ENCODE measurements at regions not wholly inside any gene's neighbourhood (a gene's known extent, or its start where the extent isn't known, plus 50 kb on each side); places are given as distances from the start of the nearest gene placed in this dataset.

DNA sequence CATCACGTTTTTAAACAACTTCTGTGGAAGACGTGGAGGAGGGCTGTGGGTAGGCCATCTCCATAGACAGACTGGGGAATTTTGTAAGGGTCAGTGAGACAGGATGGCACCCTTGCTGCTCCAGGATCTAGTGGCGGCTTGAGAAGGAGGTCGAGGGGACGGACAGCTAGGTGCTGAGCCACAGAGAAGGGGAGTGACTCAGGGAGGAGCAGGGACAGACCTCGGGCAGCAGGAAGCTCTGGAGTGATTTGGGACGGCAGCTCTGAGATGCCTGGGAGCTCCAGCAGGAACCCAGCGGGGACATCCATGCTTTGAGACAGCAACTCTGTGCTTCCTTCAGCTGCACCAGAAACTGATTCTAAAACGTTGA lies 169.1 kb upstream of the SOX1 start:
- Histone ChIP-seq H3K27me3 (ENCODE audit: control insufficient read depth, insufficient read depth, low read length) (peaks cover 2% of the 10 kb centered on the region), H3K36me3 (ENCODE audit: control insufficient read depth, insufficient read depth, low read length) (no peaks in the 10 kb centered on the region), H3K27ac (ENCODE audit: insufficient read depth, low read length, poor library complexity, severe bottlenecking) (no peak overlapping the region), H3K9me3 (ENCODE audit: control insufficient read depth in 2 of 2, low read length in 2 of 2) (no peaks in the 10 kb centered on the region), H3K4me3 (ENCODE audit: low read depth, low read length) (no peak overlapping the region), H3K4me1 (ENCODE audit: control insufficient read depth, insufficient read depth, low read length, poor library complexity, severe bottlenecking) (no peaks in the 10 kb centered on the region)
- Mint-ChIP-seq H3K4me1 (no peaks in the 10 kb centered on the region), H3K27ac (peak overlapping the region in 1 of 3 donors; percentile 87), H3K36me3 (no peaks in the 10 kb centered on the region), H3K27me3 (peaks cover 18% of the 10 kb centered on the region), H3K9me3 (peaks cover 0 to 6% (median 4%) of the 10 kb centered on the region in 7 donors), H3K4me3 (no peak overlapping the region)
- no peak for ATAC-seq (ENCODE audit: low read depth in 2 of 2)
- DNase-seq = no peak

DNA sequence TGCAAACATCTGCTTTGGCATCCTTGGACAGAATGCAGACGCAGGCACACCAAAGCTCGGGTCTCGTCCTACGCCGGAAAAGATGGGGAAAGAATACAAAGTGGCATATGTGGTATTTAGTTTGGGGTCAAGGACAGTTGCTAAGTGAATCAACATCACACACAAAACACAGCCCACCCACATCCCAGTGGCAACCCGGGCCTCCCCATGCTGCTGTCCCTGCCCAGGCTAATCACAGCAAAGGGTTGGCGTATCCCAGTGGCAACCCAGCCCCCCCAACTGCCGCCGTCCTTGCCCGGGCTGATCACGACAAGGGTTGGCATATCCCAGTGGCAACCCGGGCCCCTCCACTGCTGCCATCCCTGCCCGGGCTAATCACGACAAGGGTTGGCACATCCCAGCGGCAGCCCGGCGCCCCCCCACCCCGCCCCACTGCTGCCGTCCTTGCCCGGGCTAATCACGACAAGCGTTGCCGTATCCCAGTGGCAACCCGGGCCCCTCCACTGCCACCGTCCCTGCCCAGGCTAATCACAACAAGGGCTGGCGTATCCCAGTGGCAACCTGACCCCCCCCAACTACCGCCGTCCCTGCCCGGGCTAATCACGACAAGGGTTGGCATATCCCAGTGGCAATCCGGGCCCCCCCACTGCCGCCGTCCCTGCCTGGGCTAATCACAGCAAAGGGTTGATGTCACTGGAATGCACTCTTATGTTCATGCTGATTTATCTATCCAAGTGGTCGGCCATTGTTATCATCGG lies 167.8 kb upstream of the SOX1 start:
- H3K27me3 Mint-ChIP-seq = peaks cover 18% of the 10 kb centered on the region
- no peak overlapping the region for H3K4me3 Mint-ChIP-seq
- H3K27me3 ChIP-seq (ENCODE audit: control insufficient read depth, insufficient read depth, low read length) = peaks cover 1% of the 10 kb centered on the region
- no peak overlapping the region for H3K27ac ChIP-seq (ENCODE audit: insufficient read depth, low read length, poor library complexity, severe bottlenecking)
- H3K36me3 ChIP-seq (ENCODE audit: control insufficient read depth, insufficient read depth, low read length) = no peaks in the 10 kb centered on the region
- no peaks in the 10 kb centered on the region for H3K9me3 ChIP-seq (ENCODE audit: control insufficient read depth in 2 of 2, low read length in 2 of 2)
- H3K27ac Mint-ChIP-seq = no peak overlapping the region
- no peaks in the 10 kb centered on the region for H3K36me3 Mint-ChIP-seq
- no peaks in the 10 kb centered on the region for H3K4me1 ChIP-seq (ENCODE audit: control insufficient read depth, insufficient read depth, low read length, poor library complexity, severe bottlenecking)
- DNase-seq (no peak), ATAC-seq (ENCODE audit: low read depth in 2 of 2) (no peak)
- H3K4me1 Mint-ChIP-seq = no peaks in the 10 kb centered on the region
- H3K4me3 ChIP-seq (ENCODE audit: low read depth, low read length) = no peak overlapping the region
- peaks cover 0 to 6% (median 4%) of the 10 kb centered on the region in 7 donors for H3K9me3 Mint-ChIP-seq

DNA sequence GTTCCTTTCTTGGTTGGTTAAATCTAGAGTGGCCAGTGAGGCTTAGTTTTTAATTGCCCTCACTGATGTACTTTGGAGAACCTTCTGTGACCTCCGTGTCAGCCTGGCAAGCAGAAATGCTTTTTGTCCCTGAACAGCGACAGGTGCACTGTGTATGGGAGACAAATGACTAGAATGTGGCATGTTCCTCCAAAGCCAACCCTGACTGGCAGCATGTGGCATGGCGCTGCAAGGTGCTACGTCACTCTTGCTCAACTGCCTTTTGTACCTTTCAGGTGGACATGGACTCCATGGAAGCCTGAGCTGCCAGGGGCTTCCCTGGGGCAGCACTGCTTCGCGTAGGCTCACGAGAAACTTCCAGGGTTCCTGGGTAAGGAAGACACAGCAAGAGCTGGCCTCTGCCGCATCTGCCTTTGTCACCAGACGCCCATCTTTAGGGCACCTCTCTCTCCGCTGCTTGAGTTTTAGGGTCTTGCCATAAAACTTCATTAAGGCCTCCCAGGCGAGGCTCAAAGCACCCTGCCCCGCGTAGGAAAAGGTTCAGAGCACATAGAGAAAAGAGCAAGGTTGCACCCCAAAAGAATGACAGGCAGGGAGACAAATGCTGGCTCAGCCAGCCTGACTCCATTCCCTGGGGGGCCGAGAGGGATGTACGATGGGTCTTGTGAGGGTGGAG lies 167.1 kb upstream of the SOX1 start:
- H3K4me1 Mint-ChIP-seq = no peaks in the 10 kb centered on the region
- Histone ChIP-seq H3K4me1 (ENCODE audit: control insufficient read depth, insufficient read depth, low read length, poor library complexity, severe bottlenecking) (no peaks in the 10 kb centered on the region), H3K27me3 (ENCODE audit: control insufficient read depth, insufficient read depth, low read length) (no peaks in the 10 kb centered on the region), H3K9me3 (ENCODE audit: control insufficient read depth in 2 of 2, low read length in 2 of 2) (no peaks in the 10 kb centered on the region), H3K27ac (ENCODE audit: insufficient read depth, low read length, poor library complexity, severe bottlenecking) (no peak overlapping the region), H3K36me3 (ENCODE audit: control insufficient read depth, insufficient read depth, low read length) (no peaks in the 10 kb centered on the region), H3K4me3 (ENCODE audit: low read depth, low read length) (no peak overlapping the region)
- H3K27me3 Mint-ChIP-seq = peaks cover 12% of the 10 kb centered on the region
- peaks cover 0 to 6% (median 4%) of the 10 kb centered on the region in 7 donors for H3K9me3 Mint-ChIP-seq
- no peaks in the 10 kb centered on the region for H3K36me3 Mint-ChIP-seq
- ATAC-seq (ENCODE audit: low read depth in 2 of 2) (no peak), DNase-seq (no peak)
- H3K4me3 Mint-ChIP-seq = no peak overlapping the region
- no peak overlapping the region for H3K27ac Mint-ChIP-seq

DNA sequence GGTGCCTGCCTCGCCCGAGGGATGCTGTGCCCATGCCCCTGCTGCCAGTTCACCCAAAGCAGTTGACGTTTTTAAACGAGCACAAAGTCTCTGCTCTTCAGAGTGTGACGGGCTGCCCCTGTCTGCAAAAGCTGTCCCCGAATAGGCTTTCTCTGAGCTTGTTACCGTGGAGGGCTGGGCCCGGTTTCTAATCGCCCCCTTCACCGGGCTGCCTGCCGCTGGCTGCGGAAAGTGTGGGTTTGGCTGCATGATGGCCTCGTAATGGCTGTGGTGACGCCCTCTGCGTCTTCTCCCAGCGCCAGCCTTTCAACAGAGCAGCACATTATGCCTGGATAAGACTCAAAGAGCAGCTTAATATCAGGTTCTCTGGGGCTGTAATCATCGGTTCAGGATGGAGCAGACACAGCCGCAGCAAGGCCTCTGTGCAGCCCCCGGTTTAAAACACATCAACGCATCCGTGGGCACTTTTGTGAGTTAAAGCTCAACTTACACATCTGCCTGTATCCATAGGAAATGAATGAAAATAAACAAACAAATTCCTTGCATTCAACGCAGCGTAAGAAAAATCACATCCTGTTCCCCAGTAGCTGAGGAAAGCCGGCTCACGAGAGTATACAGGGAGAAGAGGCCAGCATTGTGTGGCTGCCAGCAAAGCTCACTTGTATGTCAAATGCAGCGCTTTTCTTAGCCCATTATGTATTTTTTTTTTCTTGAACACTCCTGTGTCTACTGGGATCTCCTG lies 166.4 kb upstream of the SOX1 start:
- Histone ChIP-seq H3K27me3 (ENCODE audit: control insufficient read depth, insufficient read depth, low read length) (no peaks in the 10 kb centered on the region), H3K27ac (ENCODE audit: insufficient read depth, low read length, poor library complexity, severe bottlenecking) (no peak overlapping the region), H3K9me3 (ENCODE audit: control insufficient read depth in 2 of 2, low read length in 2 of 2) (no peaks in the 10 kb centered on the region), H3K4me1 (ENCODE audit: control insufficient read depth, insufficient read depth, low read length, poor library complexity, severe bottlenecking) (no peaks in the 10 kb centered on the region), H3K4me3 (ENCODE audit: low read depth, low read length) (no peak overlapping the region), H3K36me3 (ENCODE audit: control insufficient read depth, insufficient read depth, low read length) (no peaks in the 10 kb centered on the region)
- ATAC-seq (ENCODE audit: low read depth in 2 of 2) (no peak), DNase-seq (no peak)
- no peak overlapping the region for H3K4me3 Mint-ChIP-seq
- no peaks in the 10 kb centered on the region for H3K4me1 Mint-ChIP-seq
- H3K27me3 Mint-ChIP-seq = peaks cover 9% of the 10 kb centered on the region
- no peak overlapping the region for H3K27ac Mint-ChIP-seq
- H3K9me3 Mint-ChIP-seq = peaks cover 0 to 6% (median 4%) of the 10 kb centered on the region in 7 donors
- H3K36me3 Mint-ChIP-seq = no peaks in the 10 kb centered on the region

DNA sequence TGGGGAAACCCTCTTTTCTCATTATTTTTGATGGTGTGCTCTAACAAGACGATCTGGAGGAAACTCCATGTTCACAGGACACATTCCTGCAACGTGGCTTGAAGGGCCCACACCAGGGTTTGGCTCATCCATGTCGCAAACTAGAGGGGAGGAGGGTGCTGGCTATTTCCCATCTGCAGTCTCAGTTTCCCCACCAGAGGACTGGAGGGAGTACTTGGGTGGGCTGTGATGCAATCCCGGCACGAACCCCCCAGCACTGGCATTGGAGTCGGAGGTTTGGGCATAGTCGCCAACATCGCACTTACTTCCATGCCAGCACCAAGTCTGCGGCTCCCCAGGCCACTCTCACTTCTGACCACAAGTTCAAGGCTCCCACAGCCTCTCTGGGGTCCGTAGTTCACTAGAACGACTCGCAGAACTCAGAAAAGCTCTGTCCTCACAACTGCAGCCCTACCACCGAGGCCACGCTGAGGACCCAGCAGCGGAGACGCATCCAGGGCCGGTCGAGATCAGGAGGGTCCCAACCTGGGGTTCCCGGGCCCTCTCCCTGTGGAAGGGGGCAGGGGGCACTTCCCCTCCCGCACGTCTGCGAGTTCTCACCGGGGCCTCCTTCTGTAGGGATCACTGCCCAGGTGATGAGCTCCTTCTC lies 165.6 kb upstream of the SOX1 start:
- H3K4me1 ChIP-seq (ENCODE audit: control insufficient read depth, insufficient read depth, low read length, poor library complexity, severe bottlenecking) = no peaks in the 10 kb centered on the region
- H3K27me3 ChIP-seq (ENCODE audit: control insufficient read depth, insufficient read depth, low read length) = no peaks in the 10 kb centered on the region
- no peaks in the 10 kb centered on the region for H3K9me3 ChIP-seq (ENCODE audit: control insufficient read depth in 2 of 2, low read length in 2 of 2)
- DNase-seq (no peak), ATAC-seq (ENCODE audit: low read depth in 2 of 2) (no peak)
- no peaks in the 10 kb centered on the region for H3K4me1 Mint-ChIP-seq
- no peaks in the 10 kb centered on the region for H3K36me3 ChIP-seq (ENCODE audit: control insufficient read depth, insufficient read depth, low read length)
- H3K27me3 Mint-ChIP-seq = peaks cover under 1% of the 10 kb centered on the region
- no peak overlapping the region for H3K4me3 ChIP-seq (ENCODE audit: low read depth, low read length)
- H3K27ac ChIP-seq (ENCODE audit: insufficient read depth, low read length, poor library complexity, severe bottlenecking) = no peak overlapping the region
- no peaks in the 10 kb centered on the region for H3K36me3 Mint-ChIP-seq
- peaks cover 0 to 5% (median 0%) of the 10 kb centered on the region in 7 donors for H3K9me3 Mint-ChIP-seq
- H3K27ac Mint-ChIP-seq = no peak overlapping the region
- no peak overlapping the region for H3K4me3 Mint-ChIP-seq

DNA sequence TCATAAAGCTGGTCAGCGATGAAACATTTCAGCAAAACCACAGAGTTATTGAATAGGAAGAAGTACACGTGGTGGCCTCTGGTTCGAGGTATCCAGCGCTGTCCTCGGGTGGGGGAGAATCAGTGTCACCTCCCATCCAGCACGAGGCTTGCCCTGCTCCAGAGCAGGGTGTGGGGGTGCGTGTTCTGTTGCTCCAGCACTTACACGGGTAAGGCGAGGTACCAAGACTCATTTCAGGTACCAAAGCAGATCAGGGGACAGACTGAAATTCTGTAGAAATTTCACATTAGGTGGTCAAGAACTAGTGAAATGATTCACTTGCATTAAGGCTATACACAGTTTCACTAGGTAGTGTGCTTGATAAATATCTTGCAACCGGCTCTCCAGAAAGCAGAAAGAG lies 164.2 kb upstream of the SOX1 start:
- ATAC-seq (ENCODE audit: low read depth in 2 of 2) (no peak), DNase-seq (no peak)
- Mint-ChIP-seq H3K27me3 (no peaks in the 10 kb centered on the region), H3K4me3 (no peak overlapping the region), H3K36me3 (no peaks in the 10 kb centered on the region), H3K9me3 (peaks cover 0 to 1% (median 0%) of the 10 kb centered on the region in 7 donors), H3K4me1 (no peaks in the 10 kb centered on the region), H3K27ac (no peak overlapping the region)
- Histone ChIP-seq H3K27me3 (ENCODE audit: control insufficient read depth, insufficient read depth, low read length) (no peaks in the 10 kb centered on the region), H3K4me1 (ENCODE audit: control insufficient read depth, insufficient read depth, low read length, poor library complexity, severe bottlenecking) (no peaks in the 10 kb centered on the region), H3K4me3 (ENCODE audit: low read depth, low read length) (no peak overlapping the region), H3K27ac (ENCODE audit: insufficient read depth, low read length, poor library complexity, severe bottlenecking) (no peak overlapping the region), H3K36me3 (ENCODE audit: control insufficient read depth, insufficient read depth, low read length) (no peaks in the 10 kb centered on the region), H3K9me3 (ENCODE audit: control insufficient read depth in 2 of 2, low read length in 2 of 2) (no peaks in the 10 kb centered on the region)

DNA sequence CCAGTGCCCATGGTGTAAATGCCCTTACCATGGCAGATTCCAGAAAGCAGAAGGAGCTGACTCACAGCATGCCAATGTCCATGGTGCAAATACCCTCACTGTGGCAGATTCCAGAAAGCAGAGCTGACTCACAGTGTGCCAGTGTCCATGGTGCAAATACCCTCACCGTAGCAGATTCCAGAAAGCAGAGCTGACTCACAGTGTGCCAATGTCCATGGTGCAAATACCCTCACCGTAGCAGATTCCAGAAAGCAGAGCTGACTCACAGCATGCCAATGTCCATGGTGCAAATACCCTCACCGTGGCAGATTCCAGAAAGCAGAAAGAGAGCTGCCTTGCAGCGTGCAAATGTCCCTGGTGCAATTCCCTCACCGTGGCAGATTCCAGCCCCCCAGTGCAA lies 163.8 kb upstream of the SOX1 start:
- DNase-seq = no peak
- Mint-ChIP-seq H3K36me3 (no peaks in the 10 kb centered on the region), H3K27ac (no peak overlapping the region)

More for the DNA sequence above, 163.8 kb upstream of the SOX1 start:
- no peaks in the 10 kb centered on the region for H3K4me1 Mint-ChIP-seq
- Histone ChIP-seq H3K36me3 (ENCODE audit: control insufficient read depth, insufficient read depth, low read length) (no peaks in the 10 kb centered on the region), H3K27me3 (ENCODE audit: control insufficient read depth, insufficient read depth, low read length) (no peaks in the 10 kb centered on the region), H3K27ac (ENCODE audit: insufficient read depth, low read length, poor library complexity, severe bottlenecking) (no peak overlapping the region), H3K4me3 (ENCODE audit: low read depth, low read length) (no peak overlapping the region), H3K4me1 (ENCODE audit: control insufficient read depth, insufficient read depth, low read length, poor library complexity, severe bottlenecking) (no peaks in the 10 kb centered on the region), H3K9me3 (ENCODE audit: control insufficient read depth in 2 of 2, low read length in 2 of 2) (no peaks in the 10 kb centered on the region)
- H3K9me3 Mint-ChIP-seq = peaks cover 0 to 1% (median 0%) of the 10 kb centered on the region in 7 donors
- H3K4me3 Mint-ChIP-seq = no peak overlapping the region
- no peak for ATAC-seq (ENCODE audit: low read depth in 2 of 2)
- H3K27me3 Mint-ChIP-seq = peaks cover under 1% of the 10 kb centered on the region
